SK-N-SH treated with all-trans-retinoic acid at 6 μM for 48 hours (cell line): ENCODE measurements at regions not wholly inside any gene's neighbourhood (a gene's known extent, or its start where the extent isn't known, plus 50 kb on each side); places are given as distances from the start of the nearest gene placed in this dataset.

Experiments
- ATAC-seq: fragments of 200-7000 bp; cut with Tn5 transposase; 3 replicates; pipeline ENCODE4 v1.9.1; 2020; ENCODE audit warnings: mild to moderate bottlenecking, moderate library complexity
- ARNTL ChIP-seq: fragments of 450-650 bp; formaldehyde crosslinking; IDR thresholded peaks from 2 replicates; pipeline ENCODE4 v1.5.0; 2020; ENCODE audit warnings: low read depth, mild to moderate bottlenecking, moderate library complexity, borderline replicate concordance
- BACH2 ChIP-seq: fragments of 250-450 bp; sonication (Bioruptor Pico); IDR thresholded peaks from 2 replicates; pipeline ENCODE4 v1.9.0; 2021; ENCODE audit warnings: mild to moderate bottlenecking, borderline replicate concordance
- CSDC2 ChIP-seq: fragments of 250-450 bp; sonication (Bioruptor Pico); IDR thresholded peaks from 2 replicates; pipeline ENCODE4 v1.5.0; 2020; ENCODE audit warnings: mild to moderate bottlenecking, moderate library complexity
- CSRNP3 ChIP-seq: fragments of 250-450 bp; sonication (Bioruptor Pico); IDR thresholded peaks from 2 replicates; pipeline ENCODE4 v1.5.1; 2021; ENCODE audit warnings: mild to moderate bottlenecking, moderate library complexity
- ESRRG ChIP-seq: fragments of 250-450 bp; sonication (Bioruptor Pico); IDR thresholded peaks from 2 replicates; pipeline ENCODE4 v1.6.1; 2021; ENCODE audit warnings: mild to moderate bottlenecking
- GLIS3 ChIP-seq: fragments of 250-450 bp; sonication (Bioruptor Pico); IDR thresholded peaks from 2 replicates; pipeline ENCODE4 v1.5.0; 2020; ENCODE audit warnings: mild to moderate bottlenecking, moderate library complexity
- PATZ1 ChIP-seq: fragments of 250-450 bp; sonication (Bioruptor Pico); IDR thresholded peaks from 2 replicates; pipeline ENCODE4 v1.8.0; 2020; ENCODE audit warnings: mild to moderate bottlenecking, moderate library complexity, borderline replicate concordance
- POU6F1 ChIP-seq: fragments of 250-450 bp; sonication (Bioruptor Pico); IDR thresholded peaks from 2 replicates; pipeline ENCODE4 v1.8.0; 2021; ENCODE audit warnings: low read depth, mild to moderate bottlenecking, moderate library complexity, borderline replicate concordance
- PPARA ChIP-seq: fragments of 250-450 bp; sonication (Bioruptor Pico); IDR thresholded peaks from 2 replicates; pipeline ENCODE4 v1.5.0; 2020; ENCODE audit warnings: mild to moderate bottlenecking, borderline replicate concordance
- RARB ChIP-seq: fragments of 250-450 bp; sonication (Bioruptor Pico); IDR thresholded peaks from 2 replicates; pipeline ENCODE4 v1.8.0; 2021; ENCODE audit warnings: mild to moderate bottlenecking, moderate library complexity
- TCF4 ChIP-seq: fragments of 250-450 bp; sonication (Bioruptor Pico); IDR thresholded peaks from 2 replicates; pipeline ENCODE4 v1.8.0; 2021; ENCODE audit warnings: mild to moderate bottlenecking, moderate library complexity, borderline replicate concordance
- TOX ChIP-seq: fragments of 250-450 bp; sonication (Bioruptor Pico); IDR thresholded peaks from 2 replicates; pipeline ENCODE4 v1.8.0; 2021; ENCODE audit warnings: mild to moderate bottlenecking, moderate library complexity, borderline replicate concordance
- ZC3H10 ChIP-seq: fragments of 250-450 bp; sonication (Bioruptor Pico); IDR thresholded peaks from 2 replicates; pipeline ENCODE4 v1.5.1; 2021; ENCODE audit warnings: mild to moderate bottlenecking, moderate library complexity
- ZFP3 ChIP-seq: fragments of 250-450 bp; sonication (Bioruptor Pico); IDR thresholded peaks from 2 replicates; pipeline ENCODE4 v1.5.0; 2020; ENCODE audit warnings: mild to moderate bottlenecking, moderate library complexity
- ZFP30 ChIP-seq: fragments of 450-650 bp; formaldehyde crosslinking; IDR thresholded peaks from 2 replicates; pipeline ENCODE4 v1.5.0; 2022; ENCODE audit warnings: mild to moderate bottlenecking, moderate library complexity
- ZNF565 ChIP-seq: fragments of 450-650 bp; formaldehyde crosslinking; conservative IDR thresholded peaks from 2 replicates; pipeline ENCODE4 v1.5.0; 2020; ENCODE audit warnings: low read depth, mild to moderate bottlenecking, moderate library complexity
- ZNF70 ChIP-seq: fragments of 450-650 bp; formaldehyde crosslinking; IDR thresholded peaks from 2 replicates; pipeline ENCODE4 v1.5.0; 2020; ENCODE audit warnings: mild to moderate bottlenecking, moderate library complexity
- ZNF8 ChIP-seq: fragments of 450-650 bp; formaldehyde crosslinking; IDR thresholded peaks from 2 replicates; pipeline ENCODE4 v1.5.0; 2020; ENCODE audit warnings: mild to moderate bottlenecking, moderate library complexity
- TF ChIP-seq, protein P1 (sequence below): fragments of 250-450 bp; sonication (Bioruptor Pico); IDR thresholded peaks from 2 replicates; pipeline ENCODE4 v1.5.0; 2020; ENCODE audit warnings: mild to moderate bottlenecking, moderate library complexity

GRCh38 chr16:54651440-54652195, 279.0 kb upstream of the IRX5 start:
- no peak for ATAC-seq
- TF ChIP-seq, protein P1, sequence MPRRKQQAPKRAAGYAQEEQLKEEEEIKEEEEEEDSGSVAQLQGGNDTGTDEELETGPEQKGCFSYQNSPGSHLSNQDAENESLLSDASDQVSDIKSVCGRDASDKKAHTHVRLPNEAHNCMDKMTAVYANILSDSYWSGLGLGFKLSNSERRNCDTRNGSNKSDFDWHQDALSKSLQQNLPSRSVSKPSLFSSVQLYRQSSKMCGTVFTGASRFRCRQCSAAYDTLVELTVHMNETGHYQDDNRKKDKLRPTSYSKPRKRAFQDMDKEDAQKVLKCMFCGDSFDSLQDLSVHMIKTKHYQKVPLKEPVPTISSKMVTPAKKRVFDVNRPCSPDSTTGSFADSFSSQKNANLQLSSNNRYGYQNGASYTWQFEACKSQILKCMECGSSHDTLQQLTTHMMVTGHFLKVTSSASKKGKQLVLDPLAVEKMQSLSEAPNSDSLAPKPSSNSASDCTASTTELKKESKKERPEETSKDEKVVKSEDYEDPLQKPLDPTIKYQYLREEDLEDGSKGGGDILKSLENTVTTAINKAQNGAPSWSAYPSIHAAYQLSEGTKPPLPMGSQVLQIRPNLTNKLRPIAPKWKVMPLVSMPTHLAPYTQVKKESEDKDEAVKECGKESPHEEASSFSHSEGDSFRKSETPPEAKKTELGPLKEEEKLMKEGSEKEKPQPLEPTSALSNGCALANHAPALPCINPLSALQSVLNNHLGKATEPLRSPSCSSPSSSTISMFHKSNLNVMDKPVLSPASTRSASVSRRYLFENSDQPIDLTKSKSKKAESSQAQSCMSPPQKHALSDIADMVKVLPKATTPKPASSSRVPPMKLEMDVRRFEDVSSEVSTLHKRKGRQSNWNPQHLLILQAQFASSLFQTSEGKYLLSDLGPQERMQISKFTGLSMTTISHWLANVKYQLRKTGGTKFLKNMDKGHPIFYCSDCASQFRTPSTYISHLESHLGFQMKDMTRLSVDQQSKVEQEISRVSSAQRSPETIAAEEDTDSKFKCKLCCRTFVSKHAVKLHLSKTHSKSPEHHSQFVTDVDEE (CRISPR knock-in tag): no peak
- TF ChIP-seq ZFP30 (CRISPR knock-in tag) (no peak), CSDC2 (CRISPR knock-in tag) (no peak), PATZ1 (CRISPR knock-in tag) (no peak), ZFP3 (CRISPR knock-in tag) (no peak), RARB (no peak), POU6F1 (CRISPR knock-in tag) (no peak), ARNTL (CRISPR knock-in tag) (no peak), CSRNP3 (CRISPR knock-in tag) (no peak), TCF4 (CRISPR knock-in tag) (no peak), ZNF70 (CRISPR knock-in tag) (no peak), ESRRG (no peak), BACH2 (no peak), TOX (CRISPR knock-in tag) (no peak), ZC3H10 (CRISPR knock-in tag) (no peak), ZNF565 (CRISPR knock-in tag) (no peak)

- TF ChIP-seq GLIS3: no peak
- no peak for TF ChIP-seq ZNF70 (CRISPR knock-in tag)
- TF ChIP-seq, protein P1 (CRISPR knock-in tag): no peak
- TF ChIP-seq ZNF565 (CRISPR knock-in tag): no peak
- no peak for TF ChIP-seq ZNF8 (CRISPR knock-in tag)
- ATAC-seq: no peak
Observed at GRCh38 chr16:54649876-54650275, 280.8 kb upstream of the IRX5 start.

DNA sequence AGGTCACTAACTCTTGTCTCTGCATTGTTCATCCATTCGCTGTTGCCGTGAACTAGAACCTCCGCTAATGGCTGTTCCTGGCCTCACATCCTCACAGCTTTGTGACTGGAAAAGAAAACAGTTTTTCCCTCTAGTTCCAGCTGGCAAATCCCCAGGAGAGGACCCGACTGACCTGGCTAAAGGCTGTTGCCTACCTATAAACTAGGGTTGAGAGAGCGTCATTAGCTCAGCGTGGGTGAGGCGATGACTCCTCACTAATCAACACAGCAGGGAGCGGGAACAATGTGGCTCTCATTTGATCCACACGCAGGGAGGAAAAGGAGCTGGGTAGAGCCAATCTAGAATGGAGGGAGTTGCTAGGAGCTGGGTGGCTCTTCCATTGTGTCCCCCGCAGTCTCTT, 282.1 kb upstream of the IRX5 start:
- ATAC-seq: no peak
- TF ChIP-seq ARNTL (CRISPR knock-in tag) (no peak), ESRRG (no peak), GLIS3 (no peak), PPARA (no peak), ZFP30 (CRISPR knock-in tag) (no peak), POU6F1 (CRISPR knock-in tag) (no peak), TCF4 (CRISPR knock-in tag) (no peak), CSRNP3 (CRISPR knock-in tag) (no peak), ZNF70 (CRISPR knock-in tag) (no peak), TOX (CRISPR knock-in tag) (no peak), ZFP3 (CRISPR knock-in tag) (no peak), CSDC2 (CRISPR knock-in tag) (no peak), PATZ1 (CRISPR knock-in tag) (no peak), BACH2 (no peak)
